Activated naive CD8-positive, alpha-beta T cell (primary cell): ENCODE measurements at regions not wholly inside any gene's neighbourhood (a gene's known extent, or its start where the extent isn't known, plus 50 kb on each side); places are given as distances from the start of the nearest gene placed in this dataset.
"Not testable (repeated sequence)": the region's sequence is repeated elsewhere in the genome, so short reads cannot be mapped to it uniquely, and the experiment has no call there.

Experiments used
- H3K27ac Mint-ChIP-seq: one replicate; pipeline ENCODE4 v1.8.0; 2021; ENCODE audit warnings: mixed read lengths
- H3K27me3 Mint-ChIP-seq: one replicate; pipeline ENCODE4 v1.8.0; 2021; ENCODE audit warnings: mixed read lengths
- H3K36me3 Mint-ChIP-seq: one replicate; pipeline ENCODE4 v1.8.0; 2021; ENCODE audit warnings: mixed read lengths
- H3K4me1 Mint-ChIP-seq: one replicate; pipeline ENCODE4 v1.8.0; 2021; ENCODE audit warnings: low read depth, mixed read lengths
- H3K4me3 Mint-ChIP-seq: one replicate; pipeline ENCODE4 v1.8.0; 2021; ENCODE audit warnings: mild to moderate bottlenecking, mixed read lengths
- H3K9me3 Mint-ChIP-seq: one replicate; pipeline ENCODE4 v1.8.0; 2021; ENCODE audit warnings: low read depth, mixed read lengths

DNA sequence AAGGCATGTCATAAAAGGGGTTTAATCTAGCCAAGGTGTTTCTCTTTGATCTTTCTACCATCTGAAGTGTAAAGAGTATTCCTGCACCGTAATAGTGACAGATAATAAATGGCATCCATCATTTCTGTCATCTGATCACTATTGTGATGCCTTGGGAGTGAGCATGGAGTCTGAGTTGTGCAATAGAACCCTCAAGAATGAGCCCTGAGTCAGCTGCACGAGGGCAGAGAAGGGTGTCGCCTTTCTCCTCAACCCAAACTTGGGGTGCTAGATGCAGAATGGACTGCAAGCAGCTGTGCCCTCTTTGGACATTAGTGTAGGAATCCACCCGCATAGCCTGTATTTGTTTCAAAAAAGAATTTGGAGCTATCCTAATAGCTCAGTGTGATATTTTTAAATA, 115.2 kb downstream of the ZNF37A start:
- Mint-ChIP-seq H3K4me3 (no peak overlapping the region), H3K36me3 (no peaks in the 10 kb centered on the region), H3K4me1 (no peaks in the 10 kb centered on the region), H3K9me3 (no peaks in the 10 kb centered on the region), H3K27ac (no peak overlapping the region), H3K27me3 (no peaks in the 10 kb centered on the region)

DNA sequence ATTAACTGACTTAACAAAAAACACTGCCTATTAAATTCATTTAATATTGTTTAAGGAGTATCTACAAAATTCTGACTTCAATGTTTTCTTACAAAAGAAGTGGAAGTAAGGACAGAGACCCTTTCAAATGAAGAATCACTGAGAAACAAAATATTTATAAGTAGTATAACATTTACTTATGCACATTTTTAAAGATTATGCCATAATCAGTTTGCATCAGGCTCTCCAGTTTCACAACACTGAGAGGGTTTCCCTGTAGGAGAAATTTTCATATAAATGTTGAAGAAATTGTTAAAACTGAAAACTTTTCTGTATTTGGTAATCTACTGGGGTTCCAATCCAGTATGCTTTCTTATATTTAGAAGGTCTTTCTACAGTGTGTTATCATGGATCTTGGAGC, 115.6 kb downstream of the ZNF37A start:
- H3K27me3 Mint-ChIP-seq, H3K4me3 Mint-ChIP-seq, H3K27ac Mint-ChIP-seq, H3K9me3 Mint-ChIP-seq, H3K36me3 Mint-ChIP-seq, H3K4me1 Mint-ChIP-seq: not testable (repeated sequence)

DNA sequence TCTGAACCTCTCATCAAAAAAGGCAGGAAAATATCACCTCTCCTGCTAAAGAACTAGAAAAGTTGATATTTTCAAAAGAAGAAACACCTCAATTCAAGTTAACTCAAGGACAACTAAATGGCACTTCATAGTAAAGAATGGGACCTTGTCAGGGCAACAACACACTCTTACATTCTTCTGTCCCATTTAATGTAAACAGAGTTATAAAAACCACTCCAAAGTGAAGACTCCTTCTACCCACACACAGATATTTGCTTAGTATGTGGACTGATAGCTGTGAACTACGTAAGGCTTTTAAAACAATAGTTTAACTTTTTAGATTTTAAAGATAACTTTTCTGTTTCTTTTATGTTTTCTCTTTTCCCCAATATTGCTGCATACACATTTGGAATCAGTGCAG, 118.3 kb downstream of the ZNF37A start:
- H3K4me1 Mint-ChIP-seq: no peaks in the 10 kb centered on the region
- H3K27me3 Mint-ChIP-seq: no peaks in the 10 kb centered on the region
- no peak overlapping the region for H3K4me3 Mint-ChIP-seq
- H3K36me3 Mint-ChIP-seq: no peaks in the 10 kb centered on the region
- H3K27ac Mint-ChIP-seq: no peak overlapping the region
- H3K9me3 Mint-ChIP-seq: peaks cover 2% of the 10 kb centered on the region

DNA sequence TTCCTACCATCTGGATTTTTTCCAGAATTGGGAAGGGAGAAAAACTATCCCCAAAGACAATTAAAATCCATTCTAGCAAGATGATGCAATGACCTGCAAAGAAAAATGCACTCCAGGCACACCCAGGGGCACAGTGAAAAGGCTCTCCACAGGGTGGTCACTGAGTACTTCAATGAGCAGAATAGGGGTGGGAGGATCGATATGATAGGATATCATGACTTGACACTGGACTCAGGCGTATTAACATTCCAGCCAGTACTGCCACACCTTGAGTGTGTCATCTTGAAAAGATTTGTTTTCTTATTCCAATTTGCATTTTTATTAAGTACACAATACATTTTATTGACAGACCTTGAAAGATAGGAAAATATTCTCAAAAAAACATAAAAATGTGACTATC, 132.2 kb downstream of the ZNF37A start:
- peaks cover 5% of the 10 kb centered on the region for H3K9me3 Mint-ChIP-seq
- no peak overlapping the region for H3K4me3 Mint-ChIP-seq
- no peaks in the 10 kb centered on the region for H3K27me3 Mint-ChIP-seq
- no peaks in the 10 kb centered on the region for H3K36me3 Mint-ChIP-seq
- H3K4me1 Mint-ChIP-seq: no peaks in the 10 kb centered on the region
- no peak overlapping the region for H3K27ac Mint-ChIP-seq

DNA sequence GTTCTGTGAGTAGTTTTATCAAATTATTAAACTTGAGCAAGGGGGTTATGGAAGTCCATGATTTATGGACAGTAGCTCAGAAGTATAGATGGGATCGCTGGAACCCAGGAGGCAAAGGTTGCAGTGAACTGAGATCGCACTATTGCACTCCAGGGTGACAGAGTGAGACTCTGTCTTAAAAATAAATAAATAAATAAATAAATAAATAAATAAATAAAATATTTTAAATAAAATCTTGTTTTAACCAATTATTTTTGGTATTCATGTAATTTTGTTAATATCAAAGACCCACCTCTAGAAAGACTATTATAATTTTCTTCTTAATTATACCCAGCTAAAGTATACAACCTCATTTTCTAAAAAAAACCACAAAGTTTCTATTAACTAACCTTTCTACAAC, 134.3 kb downstream of the ZNF37A start:
- Mint-ChIP-seq H3K27me3 (no peaks in the 10 kb centered on the region), H3K4me1 (no peaks in the 10 kb centered on the region), H3K9me3 (peaks cover 5% of the 10 kb centered on the region), H3K36me3 (peaks cover under 1% of the 10 kb centered on the region), H3K4me3 (no peak overlapping the region), H3K27ac (no peak overlapping the region)

DNA sequence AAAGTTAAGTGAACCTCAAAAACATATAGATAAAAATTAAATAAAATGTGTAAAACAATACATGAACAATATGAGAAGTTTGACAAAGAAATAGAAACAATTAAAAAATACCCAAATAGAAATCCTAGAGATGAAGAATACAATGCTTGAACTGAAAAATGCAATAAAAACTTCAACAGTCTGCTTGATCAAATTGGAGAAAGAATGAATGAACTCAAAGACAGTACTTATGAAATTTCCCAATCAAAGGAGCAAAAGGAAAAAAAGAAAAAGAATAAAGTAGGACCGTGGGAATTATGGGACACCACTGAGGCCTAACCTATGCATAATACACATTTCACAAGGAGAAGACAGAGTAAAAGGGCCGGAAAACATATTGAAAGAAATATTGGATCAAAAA, 144.3 kb downstream of the ZNF37A start:
- not testable (repeated sequence) for H3K4me3 Mint-ChIP-seq, H3K36me3 Mint-ChIP-seq, H3K27me3 Mint-ChIP-seq

DNA sequence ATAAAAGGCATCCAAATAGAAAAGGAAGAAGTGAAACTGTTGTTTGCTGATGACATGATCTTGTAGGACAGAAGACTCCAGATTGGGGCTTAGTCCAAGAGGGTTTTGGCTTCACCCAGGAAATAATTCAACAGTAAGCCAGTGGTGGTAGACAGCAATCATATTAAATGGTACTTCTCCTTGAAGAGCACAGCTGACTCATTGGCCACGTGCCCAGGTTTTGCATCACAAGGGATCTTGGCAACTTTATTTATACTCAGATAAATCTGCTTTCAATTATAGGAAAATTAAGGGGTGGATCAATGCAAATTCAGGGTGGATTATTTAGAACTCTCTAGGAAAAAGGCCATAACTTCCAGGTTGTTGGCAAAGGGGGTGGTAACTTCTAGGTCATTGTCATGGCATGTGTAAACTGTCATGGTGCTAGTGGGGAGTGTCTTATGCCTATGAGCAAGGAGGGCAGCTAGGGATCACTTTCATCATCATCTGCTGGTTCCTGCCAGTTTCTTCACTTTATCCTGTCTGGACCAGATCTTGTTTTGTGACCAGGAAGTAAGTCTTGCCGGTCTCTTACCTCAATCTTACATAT, 148.0 kb downstream of the ZNF37A start:
- not testable (repeated sequence) for H3K4me1 Mint-ChIP-seq, H3K27ac Mint-ChIP-seq, H3K4me3 Mint-ChIP-seq, H3K27me3 Mint-ChIP-seq, H3K36me3 Mint-ChIP-seq
- H3K9me3 Mint-ChIP-seq: peaks cover 11% of the 10 kb centered on the region

More for the DNA sequence above, 144.3 kb downstream of the ZNF37A start:
- H3K9me3 Mint-ChIP-seq, H3K4me1 Mint-ChIP-seq, H3K27ac Mint-ChIP-seq: not testable (repeated sequence)

DNA sequence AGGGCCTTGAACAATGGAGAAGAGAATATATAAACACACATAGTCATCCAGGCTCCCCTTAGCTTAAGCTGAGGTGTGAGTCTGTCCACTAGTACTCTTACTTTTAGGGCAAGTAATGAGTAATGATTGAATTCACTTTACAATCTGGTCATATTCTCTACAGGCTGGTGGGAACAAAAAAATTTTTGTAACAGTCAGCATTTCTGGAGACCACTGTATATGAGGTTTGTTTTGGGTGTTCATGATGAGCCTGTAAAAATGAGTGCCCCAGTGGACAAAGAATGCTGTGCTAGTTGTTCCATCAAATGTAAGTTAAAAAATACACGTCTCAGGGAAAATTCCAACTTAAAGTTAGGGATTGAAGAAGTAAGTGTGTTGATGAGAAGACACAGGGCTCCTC, 154.0 kb downstream of the ZNF37A start:
- H3K27ac Mint-ChIP-seq, H3K27me3 Mint-ChIP-seq, H3K36me3 Mint-ChIP-seq, H3K4me3 Mint-ChIP-seq, H3K4me1 Mint-ChIP-seq: not testable (repeated sequence)
- H3K9me3 Mint-ChIP-seq: peaks cover 13% of the 10 kb centered on the region

DNA sequence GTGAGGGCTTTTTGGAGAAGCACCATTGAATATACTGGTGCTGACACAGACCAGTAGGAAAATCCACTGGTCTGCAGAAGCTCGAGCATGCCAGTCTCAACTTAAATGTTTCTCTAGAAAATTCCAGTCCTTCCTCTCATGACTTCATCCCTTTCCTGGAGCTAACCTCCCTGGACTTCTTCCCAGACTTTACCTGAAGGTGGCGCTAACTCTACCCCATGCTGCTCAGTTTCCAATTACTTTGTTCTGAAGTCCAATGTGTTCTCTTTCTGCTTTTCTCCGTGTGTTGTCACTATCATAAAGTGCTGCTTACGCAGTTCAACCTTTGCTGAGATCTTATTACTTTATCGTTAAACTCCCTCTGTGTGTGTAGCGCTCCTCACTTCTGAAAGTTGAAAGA, 158.4 kb downstream of the ZNF37A start:
- not testable (repeated sequence) for H3K36me3 Mint-ChIP-seq, H3K4me3 Mint-ChIP-seq, H3K27ac Mint-ChIP-seq, H3K4me1 Mint-ChIP-seq, H3K27me3 Mint-ChIP-seq
- H3K9me3 Mint-ChIP-seq: peaks cover 11% of the 10 kb centered on the region

DNA sequence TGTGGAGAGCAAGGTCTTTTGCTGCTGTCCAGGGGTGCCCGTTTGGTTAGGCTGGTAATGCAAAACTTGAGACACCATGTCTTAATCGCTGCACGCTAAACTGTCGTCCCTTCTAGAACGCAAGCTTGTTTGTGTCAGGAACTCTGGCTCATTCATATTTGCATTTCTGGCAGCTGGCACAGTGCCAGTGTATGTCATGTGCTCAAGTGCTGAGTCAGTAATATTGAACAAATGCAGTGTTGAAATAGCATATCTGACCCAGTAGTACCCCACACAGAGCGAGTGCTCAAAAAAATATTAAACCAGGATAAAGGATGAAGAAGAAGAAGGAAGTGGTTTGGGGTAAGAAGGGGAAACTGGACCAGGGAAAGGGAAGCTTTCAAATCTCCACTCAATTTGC, 173.4 kb downstream of the ZNF37A start:
- not testable (repeated sequence) for H3K27me3 Mint-ChIP-seq, H3K4me3 Mint-ChIP-seq, H3K36me3 Mint-ChIP-seq, H3K27ac Mint-ChIP-seq, H3K4me1 Mint-ChIP-seq, H3K9me3 Mint-ChIP-seq

DNA sequence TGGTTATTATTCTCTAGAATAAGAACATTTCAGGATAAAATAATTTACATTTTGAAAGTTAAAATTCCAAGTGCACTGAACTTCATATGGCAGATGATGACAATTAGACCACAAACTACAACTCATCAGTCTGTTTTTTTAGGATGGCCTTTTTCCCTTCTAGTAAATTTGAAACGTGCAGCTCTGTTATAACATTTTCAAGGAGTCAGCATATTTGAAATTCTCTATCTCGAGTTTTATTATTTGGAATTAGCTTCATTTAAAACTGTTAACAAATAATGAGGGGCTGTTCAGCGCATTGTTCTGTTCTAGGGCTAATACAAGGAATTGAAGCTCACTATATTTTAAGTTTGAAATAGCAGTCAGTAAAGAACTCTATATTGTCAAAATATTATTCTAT, 176.9 kb downstream of the ZNF37A start:
- not testable (repeated sequence) for H3K4me3 Mint-ChIP-seq, H3K4me1 Mint-ChIP-seq, H3K36me3 Mint-ChIP-seq, H3K27ac Mint-ChIP-seq, H3K27me3 Mint-ChIP-seq, H3K9me3 Mint-ChIP-seq

DNA sequence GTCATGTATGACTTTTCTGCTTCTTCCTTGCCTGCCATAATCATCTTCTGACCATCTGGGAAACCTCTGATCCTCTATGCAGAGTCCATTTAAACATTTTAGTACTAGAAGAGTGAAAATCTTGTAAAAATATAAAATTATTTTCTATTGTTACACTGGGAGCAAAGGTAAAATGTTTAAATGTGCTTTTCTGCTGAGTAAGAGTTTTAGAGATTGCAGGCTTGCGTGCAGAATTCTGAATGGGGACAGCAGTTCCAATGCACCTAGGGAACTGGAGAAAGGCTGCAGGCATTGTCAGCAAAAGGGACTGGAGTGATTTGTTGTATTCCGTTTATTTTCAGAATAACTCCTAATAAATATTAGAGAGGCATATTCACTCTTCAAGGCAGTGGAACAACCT, 180.7 kb downstream of the ZNF37A start:
- not testable (repeated sequence) for H3K27ac Mint-ChIP-seq, H3K27me3 Mint-ChIP-seq, H3K4me3 Mint-ChIP-seq, H3K36me3 Mint-ChIP-seq, H3K4me1 Mint-ChIP-seq, H3K9me3 Mint-ChIP-seq

DNA sequence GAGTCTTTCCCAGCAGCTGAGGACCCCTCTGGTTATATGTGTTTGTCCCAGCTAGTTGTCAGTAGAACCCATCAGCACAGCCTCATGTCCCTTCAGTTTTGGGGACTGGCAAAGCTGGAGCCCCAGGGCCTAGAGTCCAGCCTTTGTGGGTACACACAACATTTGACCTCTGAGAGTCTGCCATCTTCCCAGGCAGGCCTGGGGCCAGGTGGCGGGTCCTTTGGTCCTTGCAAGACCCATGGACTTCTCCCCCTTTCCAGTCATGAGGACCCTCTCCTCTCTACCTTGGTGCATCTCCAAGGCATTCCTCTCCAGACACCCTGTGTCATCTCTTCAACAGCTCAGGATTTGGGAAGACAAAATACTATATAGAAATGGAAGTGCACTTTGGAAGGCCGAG, 198.4 kb downstream of the ZNF37A start:
- H3K9me3 Mint-ChIP-seq: not testable (repeated sequence)

DNA sequence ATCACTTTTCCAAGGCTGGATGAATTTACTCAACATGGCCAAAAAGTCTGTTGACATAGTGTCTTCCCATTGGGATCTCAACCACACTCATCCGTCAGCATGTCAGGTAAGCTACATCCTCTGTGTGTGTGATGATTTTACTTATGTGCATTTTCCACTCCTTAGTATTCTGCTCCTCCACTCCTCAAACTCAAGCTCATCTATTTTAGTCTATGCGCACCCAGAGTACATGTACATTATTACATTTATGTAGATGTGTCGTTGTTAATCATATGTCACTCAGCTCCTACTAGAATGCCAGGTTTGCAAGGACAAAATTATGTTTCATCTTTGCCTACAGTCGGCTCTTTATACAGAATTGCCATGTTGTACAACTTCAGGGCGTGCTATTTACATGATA, 216.0 kb downstream of the ZNF37A start:
- H3K36me3 Mint-ChIP-seq, H3K27me3 Mint-ChIP-seq, H3K9me3 Mint-ChIP-seq, H3K4me1 Mint-ChIP-seq, H3K27ac Mint-ChIP-seq, H3K4me3 Mint-ChIP-seq: not testable (repeated sequence)

More for the DNA sequence above, 198.4 kb downstream of the ZNF37A start:
- not testable (repeated sequence) for H3K4me1 Mint-ChIP-seq, H3K36me3 Mint-ChIP-seq, H3K27me3 Mint-ChIP-seq, H3K4me3 Mint-ChIP-seq, H3K27ac Mint-ChIP-seq

DNA sequence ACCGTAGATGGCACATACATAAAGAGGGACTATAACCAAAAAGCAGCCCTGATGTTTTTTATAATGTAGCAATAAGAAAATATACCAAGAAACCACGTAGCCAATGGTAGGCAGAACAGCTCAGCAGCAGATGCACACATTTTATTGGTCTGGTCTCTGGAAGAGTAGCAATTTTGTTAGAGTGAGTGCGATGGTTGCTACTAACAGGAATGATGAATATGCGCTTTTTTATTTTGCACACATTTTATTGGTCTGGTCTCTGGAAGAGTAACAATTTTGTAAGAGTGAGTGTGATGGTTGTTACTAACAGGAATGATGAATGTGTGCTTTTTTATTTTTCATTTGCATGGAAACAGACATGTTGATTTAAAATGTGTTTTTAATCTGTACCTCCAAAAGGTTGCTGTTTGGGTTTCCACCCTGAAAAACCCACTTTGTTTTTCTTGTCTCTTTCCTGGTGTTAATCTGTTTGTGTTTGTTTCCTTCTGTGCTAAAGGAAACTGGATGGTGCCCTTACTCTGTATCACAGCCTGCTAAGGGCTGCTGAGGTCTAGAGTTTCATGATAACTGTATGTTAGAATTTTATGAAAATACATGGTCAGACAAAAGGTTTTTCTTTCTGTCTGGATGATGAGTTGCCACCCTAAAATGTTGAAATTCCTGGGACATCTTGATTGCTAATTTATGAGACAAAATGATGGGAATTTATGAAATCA, 221.1 kb downstream of the ZNF37A start:
- not testable (repeated sequence) for H3K27me3 Mint-ChIP-seq, H3K9me3 Mint-ChIP-seq, H3K27ac Mint-ChIP-seq, H3K4me3 Mint-ChIP-seq, H3K4me1 Mint-ChIP-seq, H3K36me3 Mint-ChIP-seq

DNA sequence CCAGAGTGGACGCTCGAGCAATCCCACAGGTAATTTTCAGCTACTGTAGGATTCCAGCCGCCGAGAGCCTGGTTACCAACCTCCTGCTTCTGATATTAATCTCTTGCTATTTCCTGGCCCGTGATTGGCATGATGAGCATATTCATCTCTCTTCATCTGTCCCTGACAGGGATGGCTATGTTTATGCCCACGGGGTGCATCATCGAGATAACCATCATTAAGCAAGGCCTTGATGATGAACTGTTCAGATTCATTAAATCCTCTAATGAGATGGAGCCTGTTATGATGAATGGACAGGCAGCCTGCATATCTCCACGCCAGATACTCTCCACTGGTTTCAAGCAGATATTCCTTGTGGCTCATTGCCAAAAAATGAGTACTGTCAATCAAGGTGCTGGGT, 227.3 kb downstream of the ZNF37A start:
- not testable (repeated sequence) for H3K4me3 Mint-ChIP-seq, H3K9me3 Mint-ChIP-seq, H3K36me3 Mint-ChIP-seq, H3K27ac Mint-ChIP-seq, H3K4me1 Mint-ChIP-seq, H3K27me3 Mint-ChIP-seq
